HEK293 (cell line): ENCODE measurements at regions not wholly inside any gene's neighbourhood (a gene's known extent, or its start where the extent isn't known, plus 50 kb on each side); places are given as distances from the start of the nearest gene placed in this dataset.
"Not testable (repeated sequence)": the region's sequence is repeated elsewhere in the genome, so short reads cannot be mapped to it uniquely, and the experiment has no call there.

Experiments
- CTCF ChIP-seq: fragments of 450-650 bp; formaldehyde crosslinking; IDR thresholded peaks from 2 replicates; pipeline ENCODE4 v1.5.1; 2016; ENCODE audit warnings: missing biosample characterization, missing genetic modification characterization
- ZEB2 ChIP-seq: fragments of 450-650 bp; formaldehyde crosslinking; IDR thresholded peaks from 2 replicates; pipeline ENCODE4 v1.5.1; 2016; ENCODE audit warnings: missing biosample characterization, missing genetic modification characterization
- ZNF830 ChIP-seq: fragments of 450-650 bp; IDR thresholded peaks from 2 replicates; pipeline ENCODE4 v1.5.0; 2018; ENCODE audit warnings: missing biosample characterization, missing genetic modification characterization, low read depth, mild to moderate bottlenecking, moderate library complexity

- not testable (repeated sequence) for TF ChIP-seq CTCF (tag by site-specific recombination); ZNF830; ZEB2
These were observed 156.1 kb downstream of the LTN1 start for GRCh38 chr21:28836588-28836987.
